ENCODE measurements at regions not wholly inside any gene's neighbourhood (a gene's known extent, or its start where the extent isn't known, plus 50 kb on each side); places are given as distances from the start of the nearest gene placed in this dataset.

- Mint-ChIP-seq H3K27me3 (ENCODE audit: insufficient read depth, unreplicated experiment) (no peaks in the 10 kb centered on the region), H3K27ac (ENCODE audit: low read depth, unreplicated experiment) (no peak overlapping the region), H3K4me3 (ENCODE audit: unreplicated experiment) (no peak overlapping the region), H3K4me1 (ENCODE audit: insufficient read depth, unreplicated experiment) (peaks cover 19% of the 10 kb centered on the region), H3K36me3 (ENCODE audit: insufficient read depth, unreplicated experiment) (no peaks in the 10 kb centered on the region), H3K9me3 (ENCODE audit: unreplicated experiment) (no peaks in the 10 kb centered on the region)
- POLR2A ChIA-PET: no interaction called here
- no peak for DNase-seq (ENCODE audit: unreplicated experiment)
- CTCF ChIA-PET: interaction anchor here (0.7 kb wide), 2 partner anchors 125 to 351 kb away, joined by 3 read pairs; no protein-coding TSS in a partner anchor
- BruUV-seq (replicated peaks): no TSS peak
- TF ChIP-seq CTCF (IDR thresholded peaks at IDR 0.05; ENCODE audit: unreplicated experiment): no peak
- intact Hi-C loops (cut with micrococcal nuclease): no loop called here
Measured at GRCh38 chr3:105199217-105199616, 167.5 kb upstream of the ALCAM start.

- Mint-ChIP-seq H3K27ac (ENCODE audit: low read depth, unreplicated experiment) (no peak overlapping the region), H3K36me3 (ENCODE audit: insufficient read depth, unreplicated experiment) (no peaks in the 10 kb centered on the region), H3K9me3 (ENCODE audit: unreplicated experiment) (no peaks in the 10 kb centered on the region), H3K4me3 (ENCODE audit: unreplicated experiment) (no peak overlapping the region), H3K4me1 (ENCODE audit: insufficient read depth, unreplicated experiment) (no peaks in the 10 kb centered on the region), H3K27me3 (ENCODE audit: insufficient read depth, unreplicated experiment) (no peaks in the 10 kb centered on the region)
- BruUV-seq (replicated peaks): no TSS peak
- POLR2A ChIA-PET: no interaction called here
- TF ChIP-seq CTCF (IDR thresholded peaks at IDR 0.05; ENCODE audit: unreplicated experiment): no peak
- CTCF ChIA-PET: no interaction called here
- DNase-seq (ENCODE audit: unreplicated experiment): no peak
- intact Hi-C loops (cut with micrococcal nuclease): no loop called here
Measured at GRCh38 chr3:105210141-105210540, 156.6 kb upstream of the ALCAM start.

- Mint-ChIP-seq H3K4me1 (ENCODE audit: insufficient read depth, unreplicated experiment) (no peaks in the 10 kb centered on the region), H3K27me3 (ENCODE audit: insufficient read depth, unreplicated experiment) (no peaks in the 10 kb centered on the region), H3K27ac (ENCODE audit: low read depth, unreplicated experiment) (no peak overlapping the region), H3K9me3 (ENCODE audit: unreplicated experiment) (no peaks in the 10 kb centered on the region), H3K36me3 (ENCODE audit: insufficient read depth, unreplicated experiment) (no peaks in the 10 kb centered on the region), H3K4me3 (ENCODE audit: unreplicated experiment) (no peak overlapping the region)
- no peak for TF ChIP-seq CTCF (IDR thresholded peaks at IDR 0.05; ENCODE audit: unreplicated experiment)
- intact Hi-C loops (cut with micrococcal nuclease): no loop called here
- POLR2A ChIA-PET: no interaction called here
- no peak for DNase-seq (ENCODE audit: unreplicated experiment)
- no TSS peak for BruUV-seq (replicated peaks)
- CTCF ChIA-PET: no interaction called here
Measured at GRCh38 chr3:105214590-105214989, 152.1 kb upstream of the ALCAM start.

GRCh38 chr3:105222568-105223093 lies 144.1 kb upstream of the ALCAM start:
- Mint-ChIP-seq H3K9me3 (ENCODE audit: unreplicated experiment) (peaks cover 7% of the 10 kb centered on the region), H3K27ac (ENCODE audit: low read depth, unreplicated experiment) (no peak overlapping the region), H3K27me3 (ENCODE audit: insufficient read depth, unreplicated experiment) (no peaks in the 10 kb centered on the region), H3K4me1 (ENCODE audit: insufficient read depth, unreplicated experiment) (peaks cover 7% of the 10 kb centered on the region), H3K4me3 (ENCODE audit: unreplicated experiment) (no peak overlapping the region), H3K36me3 (ENCODE audit: insufficient read depth, unreplicated experiment) (peaks cover 6% of the 10 kb centered on the region)
- BruUV-seq (replicated peaks): no TSS peak
- no peak for DNase-seq (ENCODE audit: unreplicated experiment)
- ChIA-PET POLR2A (no interaction called here), CTCF (no interaction called here)
- intact Hi-C loops (cut with micrococcal nuclease): no loop called here
- TF ChIP-seq CTCF (IDR thresholded peaks at IDR 0.05; ENCODE audit: unreplicated experiment): no peak
